Fibroblast of lung (primary cell): ENCODE measurements at regions not wholly inside any gene's neighbourhood (a gene's known extent, or its start where the extent isn't known, plus 50 kb on each side); places are given as distances from the start of the nearest gene placed in this dataset.

Experiments used
- EZH2 ChIP-seq: IDR thresholded peaks from 2 replicates; pipeline ENCODE4 v1.5.1; 2012; ENCODE audit warnings: low read length, control low read depth, mild to moderate bottlenecking; ENCODE audit errors: missing control alignments
- TF ChIP-seq, protein P1 (sequence below), 2 donors: IDR thresholded peaks in 1 of 2; conservative IDR thresholded peaks in 1 of 2; 1 replicate in 1 of 2; 2 replicates in 1 of 2; pipeline ENCODE4 v1.5.1; 2011 to 2012; ENCODE audit warnings: low read length in 2 of 2, control low read depth in 1 of 2, inconsistent platforms in 1 of 2, low read depth in 1 of 2, mild to moderate bottlenecking in 1 of 2

DNA sequence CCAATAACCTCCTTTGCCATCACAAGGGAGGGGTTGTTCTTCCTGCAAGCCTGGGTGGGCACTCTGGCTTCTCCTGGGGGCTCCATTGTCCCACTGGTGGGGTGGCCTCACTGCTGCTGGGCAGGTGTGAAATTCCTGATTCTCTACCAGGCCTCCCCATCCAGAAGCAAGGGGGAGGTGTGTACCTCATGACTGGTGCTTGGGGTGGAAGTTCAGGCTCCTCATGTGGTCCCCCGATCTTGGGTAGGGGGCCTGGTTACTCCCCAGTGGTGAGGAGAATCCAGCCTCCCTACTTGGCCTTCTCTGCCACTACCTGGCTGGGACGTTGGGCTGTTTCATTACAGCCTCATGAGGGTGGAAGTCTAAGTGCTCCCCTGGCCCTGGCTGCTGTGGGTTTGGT is 433.9 kb downstream of the IRX2 start:
- TF ChIP-seq EZH2, result no peak
- TF ChIP-seq, protein P1, sequence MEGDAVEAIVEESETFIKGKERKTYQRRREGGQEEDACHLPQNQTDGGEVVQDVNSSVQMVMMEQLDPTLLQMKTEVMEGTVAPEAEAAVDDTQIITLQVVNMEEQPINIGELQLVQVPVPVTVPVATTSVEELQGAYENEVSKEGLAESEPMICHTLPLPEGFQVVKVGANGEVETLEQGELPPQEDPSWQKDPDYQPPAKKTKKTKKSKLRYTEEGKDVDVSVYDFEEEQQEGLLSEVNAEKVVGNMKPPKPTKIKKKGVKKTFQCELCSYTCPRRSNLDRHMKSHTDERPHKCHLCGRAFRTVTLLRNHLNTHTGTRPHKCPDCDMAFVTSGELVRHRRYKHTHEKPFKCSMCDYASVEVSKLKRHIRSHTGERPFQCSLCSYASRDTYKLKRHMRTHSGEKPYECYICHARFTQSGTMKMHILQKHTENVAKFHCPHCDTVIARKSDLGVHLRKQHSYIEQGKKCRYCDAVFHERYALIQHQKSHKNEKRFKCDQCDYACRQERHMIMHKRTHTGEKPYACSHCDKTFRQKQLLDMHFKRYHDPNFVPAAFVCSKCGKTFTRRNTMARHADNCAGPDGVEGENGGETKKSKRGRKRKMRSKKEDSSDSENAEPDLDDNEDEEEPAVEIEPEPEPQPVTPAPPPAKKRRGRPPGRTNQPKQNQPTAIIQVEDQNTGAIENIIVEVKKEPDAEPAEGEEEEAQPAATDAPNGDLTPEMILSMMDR (conservative IDR thresholded peaks at IDR 0.05 in 1 of 2, IDR thresholded peaks at IDR 0.05 in 1 of 2; ENCODE audit: low read depth in 1 of 2, low read length in 2 of 2), result no peak
